ENCODE measurements at regions not wholly inside any gene's neighbourhood (a gene's known extent, or its start where the extent isn't known, plus 50 kb on each side); places are given as distances from the start of the nearest gene placed in this dataset.

GRCh38 chr5:93054424-93055163, 526.4 kb downstream of the NR2F1-AS1 start:
- TF ChIP-seq CTCF (IDR thresholded peaks at IDR 0.05; ENCODE audit: low read depth, low read length, poor library complexity, severe bottlenecking) (no peak), EZH2phosphoT487 (IDR thresholded peaks at IDR 0.05; ENCODE audit: borderline replicate concordance, low read length) (no peak)

GRCh38 chr5:93053825-93054224, 527.2 kb downstream of the NR2F1-AS1 start:
- H3K4me3 ChIP-seq (ENCODE audit: low read length) = no peak overlapping the region
- TF ChIP-seq CTCF (IDR thresholded peaks at IDR 0.05; ENCODE audit: low read depth, low read length, poor library complexity, severe bottlenecking) = no peak
- no peak for TF ChIP-seq EZH2phosphoT487 (IDR thresholded peaks at IDR 0.05; ENCODE audit: borderline replicate concordance, low read length)
- H3K27me3 ChIP-seq (ENCODE audit: control insufficient read depth, low read length) = no peaks in the 10 kb centered on the region
- H3K4me1 ChIP-seq (ENCODE audit: control insufficient read depth, low read length) = no peaks in the 10 kb centered on the region
- no peaks in the 10 kb centered on the region for H3K9me3 ChIP-seq (ENCODE audit: control insufficient read depth, insufficient read depth, low read length)
- H3F3A ChIP-seq (ENCODE audit: control insufficient read depth, insufficient read depth) = no peaks in the 10 kb centered on the region
- H3K27ac ChIP-seq (ENCODE audit: low read depth, low read length) = no peak overlapping the region
- H3K36me3 ChIP-seq (ENCODE audit: control insufficient read depth, low read length) = no peaks in the 10 kb centered on the region
- no peaks in the 10 kb centered on the region for H4K20me1 ChIP-seq (ENCODE audit: control insufficient read depth, insufficient read depth, low read depth, low read length)
- no peaks in the 10 kb centered on the region for H3K79me2 ChIP-seq (ENCODE audit: control insufficient read depth, low read length)
- no peaks in the 10 kb centered on the region for H3K9me2 ChIP-seq (replicated peaks; ENCODE audit: control insufficient read depth, low read length)
- H3K4me2 ChIP-seq (ENCODE audit: low read length) = no peak overlapping the region

More at GRCh38 chr5:93054424-93055163, 526.4 kb downstream of the NR2F1-AS1 start:
- H3K9me3 ChIP-seq (ENCODE audit: control insufficient read depth, insufficient read depth, low read length) = no peaks in the 10 kb centered on the region
- H3K36me3 ChIP-seq (ENCODE audit: control insufficient read depth, low read length) = no peaks in the 10 kb centered on the region
- H3F3A ChIP-seq (ENCODE audit: control insufficient read depth, insufficient read depth) = no peaks in the 10 kb centered on the region
- no peaks in the 10 kb centered on the region for H3K27me3 ChIP-seq (ENCODE audit: control insufficient read depth, low read length)
- no peaks in the 10 kb centered on the region for H3K79me2 ChIP-seq (ENCODE audit: control insufficient read depth, low read length)
- no peaks in the 10 kb centered on the region for H3K4me1 ChIP-seq (ENCODE audit: control insufficient read depth, low read length)
- H3K27ac ChIP-seq (ENCODE audit: low read depth, low read length) = no peak overlapping the region
- no peaks in the 10 kb centered on the region for H3K9me2 ChIP-seq (replicated peaks; ENCODE audit: control insufficient read depth, low read length)
- no peak overlapping the region for H3K4me2 ChIP-seq (ENCODE audit: low read length)
- H3K4me3 ChIP-seq (ENCODE audit: low read length) = no peak overlapping the region
- no peaks in the 10 kb centered on the region for H4K20me1 ChIP-seq (ENCODE audit: control insufficient read depth, insufficient read depth, low read depth, low read length)

- Histone ChIP-seq H3K9me2 (replicated peaks; ENCODE audit: control insufficient read depth, low read length) (no peaks in the 10 kb centered on the region), H3K79me2 (ENCODE audit: control insufficient read depth, low read length) (no peaks in the 10 kb centered on the region), H3K27ac (ENCODE audit: low read depth, low read length) (no peak overlapping the region), H3K4me2 (ENCODE audit: low read length) (no peak overlapping the region), H4K20me1 (ENCODE audit: control insufficient read depth, insufficient read depth, low read depth, low read length) (no peaks in the 10 kb centered on the region), H3K27me3 (ENCODE audit: control insufficient read depth, low read length) (no peaks in the 10 kb centered on the region), H3K4me1 (ENCODE audit: control insufficient read depth, low read length) (no peaks in the 10 kb centered on the region), H3K9me3 (ENCODE audit: control insufficient read depth, insufficient read depth, low read length) (no peaks in the 10 kb centered on the region), H3K4me3 (ENCODE audit: low read length) (no peak overlapping the region), H3K36me3 (ENCODE audit: control insufficient read depth, low read length) (no peaks in the 10 kb centered on the region), H3F3A (ENCODE audit: control insufficient read depth, insufficient read depth) (no peaks in the 10 kb centered on the region)
- TF ChIP-seq EZH2phosphoT487 (IDR thresholded peaks at IDR 0.05; ENCODE audit: borderline replicate concordance, low read length) = no peak
- TF ChIP-seq CTCF (IDR thresholded peaks at IDR 0.05; ENCODE audit: low read depth, low read length, poor library complexity, severe bottlenecking) = no peak
Measured at GRCh38 chr5:93048858-93049257, 532.2 kb downstream of the NR2F1-AS1 start.

Data from DOHH2 (cell line).